ENCODE measurements at regions not wholly inside any gene's neighbourhood (a gene's known extent, or its start where the extent isn't known, plus 50 kb on each side); places are given as distances from the start of the nearest gene placed in this dataset.
"Not testable (repeated sequence)": the region's sequence is repeated elsewhere in the genome, so short reads cannot be mapped to it uniquely, and the experiment has no call there.

- not testable (repeated sequence) for DNase-seq (ENCODE audit: low spot score)
Measured at GRCh38 chr4:9110700-9111099, 59.5 kb upstream of the FAM90A26 start.

- DNase-seq (ENCODE audit: low spot score): not testable (repeated sequence)
Measured at GRCh38 chr4:9103148-9103524, 67.1 kb upstream of the FAM90A26 start.

GRCh38 chr4:9102471-9103147, 67.6 kb upstream of the FAM90A26 start:
- DNase-seq (ENCODE audit: low spot score): not testable (repeated sequence)

GRCh38 chr4:9096330-9096729, 73.9 kb upstream of the FAM90A26 start:
- not testable (repeated sequence) for DNase-seq (ENCODE audit: low spot score)

- not testable (repeated sequence) for DNase-seq (ENCODE audit: low spot score)
Measured at GRCh38 chr4:9078796-9079195, 91.4 kb upstream of the FAM90A26 start.

GRCh38 chr4:9076974-9077373, 93.2 kb upstream of the FAM90A26 start:
- not testable (repeated sequence) for DNase-seq (ENCODE audit: low spot score)

- not testable (repeated sequence) for DNase-seq (ENCODE audit: low spot score)
Measured at GRCh38 chr4:9076486-9076885, 93.7 kb upstream of the FAM90A26 start.

GRCh38 chr4:9073371-9073770, 96.8 kb upstream of the FAM90A26 start:
- DNase-seq (ENCODE audit: low spot score): not testable (repeated sequence)

- peak; percentile 30 for DNase-seq (ENCODE audit: low spot score)
Measured at GRCh38 chr4:9072521-9073220, 97.5 kb upstream of the FAM90A26 start.

GRCh38 chr4:9067923-9068322, 102.3 kb upstream of the FAM90A26 start:
- not testable (repeated sequence) for DNase-seq (ENCODE audit: low spot score)

GRCh38 chr4:9063612-9064011, 106.6 kb upstream of the FAM90A26 start:
- not testable (repeated sequence) for DNase-seq (ENCODE audit: low spot score)

- not testable (repeated sequence) for DNase-seq (ENCODE audit: low spot score)
Measured at GRCh38 chr4:9024866-9025265, 145.3 kb upstream of the FAM90A26 start.

GRCh38 chr4:9009792-9010191, 138.2 kb upstream of the HMX1 start:
- DNase-seq (ENCODE audit: low spot score): not testable (repeated sequence)

GRCh38 chr4:9008407-9008806, 136.8 kb upstream of the HMX1 start:
- not testable (repeated sequence) for DNase-seq (ENCODE audit: low spot score)

GRCh38 chr4:9001153-9001552, 129.5 kb upstream of the HMX1 start:
- not testable (repeated sequence) for DNase-seq (ENCODE audit: low spot score)

GRCh38 chr4:9000505-9001001, 128.9 kb upstream of the HMX1 start:
- peak; percentile 35 for DNase-seq (ENCODE audit: low spot score)

- not testable (repeated sequence) for DNase-seq (ENCODE audit: low spot score)
Measured at GRCh38 chr4:8992981-8993380, 121.3 kb upstream of the HMX1 start.

- DNase-seq (ENCODE audit: low spot score): not testable (repeated sequence)
Measured at GRCh38 chr4:8991449-8991848, 119.8 kb upstream of the HMX1 start.

GRCh38 chr4:8990341-8990740, 118.7 kb upstream of the HMX1 start:
- DNase-seq (ENCODE audit: low spot score): not testable (repeated sequence)

GRCh38 chr4:8985786-8986185, 114.1 kb upstream of the HMX1 start:
- DNase-seq (ENCODE audit: low spot score): not testable (repeated sequence)

- DNase-seq (ENCODE audit: low spot score): not testable (repeated sequence)
Measured at GRCh38 chr4:8984641-8985040, 113.0 kb upstream of the HMX1 start.

- not testable (repeated sequence) for DNase-seq (ENCODE audit: low spot score)
Measured at GRCh38 chr4:8983921-8984320, 112.3 kb upstream of the HMX1 start.

GRCh38 chr4:8976466-8977128, 105.0 kb upstream of the HMX1 start:
- DNase-seq (ENCODE audit: low spot score): not testable (repeated sequence)
